Heart left ventricle (tissue), 16 donors: ENCODE measurements at regions not wholly inside any gene's neighbourhood (a gene's known extent, or its start where the extent isn't known, plus 50 kb on each side); places are given as distances from the start of the nearest gene placed in this dataset.

Experiments used
- ATAC-seq, 4 donors: fragments of 200-7000 bp; cut with Tn5 transposase; one replicate each; pipeline ENCODE4 v1.9.1; 2020 to 2022; ENCODE audit warnings: moderate library complexity in 4 of 4, mild to moderate bottlenecking in 3 of 4, moderate number of reproducible peaks in 1 of 4
- DNase-seq, 5 donors: peaks; one replicate each; pipeline ENCODE4 v3.0.0-alpha.2; 2020
- H3K27ac ChIP-seq, 12 donors: fragments of 200-600 bp; sonication (generic) in 4 of 12; one replicate each; pipeline versions ENCODE4 v1.5.0 to v1.8.0; 2016 to 2022; ENCODE audit warnings: mild to moderate bottlenecking in 2 of 12
- H3K27me3 ChIP-seq, 9 donors: fragments of 200-600 bp; sonication (generic) in 2 of 9; one replicate each; pipeline versions ENCODE4 v1.5.1 to v1.8.0; 2016 to 2022; ENCODE audit warnings: mild to moderate bottlenecking in 3 of 9
- H3K36me3 ChIP-seq, 9 donors: fragments of 200-600 bp; sonication (generic) in 2 of 9; one replicate each; pipeline versions ENCODE4 v1.5.0 to v1.8.0; 2018 to 2022; ENCODE audit warnings: mild to moderate bottlenecking in 2 of 9
- H3K4me1 ChIP-seq, 12 donors: fragments of 200-600 bp; sonication (generic) in 4 of 12; one replicate each; pipeline versions ENCODE4 v1.5.0 to v1.8.0; 2016 to 2022; ENCODE audit warnings: mild to moderate bottlenecking in 3 of 12
- H3K4me3 ChIP-seq, 12 donors: fragments of 200-600 bp; sonication (generic) in 4 of 12; one replicate each; pipeline versions ENCODE4 v1.5.0 to v1.8.0; 2017 to 2022; ENCODE audit warnings: mild to moderate bottlenecking in 9 of 12, moderate library complexity in 4 of 12
- H3K9me3 ChIP-seq, 12 donors: fragments of 200-600 bp; sonication (generic) in 4 of 12; one replicate each; pipeline versions ENCODE4 v1.5.0 to v1.8.0; 2016 to 2022; ENCODE audit warnings: mild to moderate bottlenecking in 1 of 12
- CTCF ChIP-seq, 12 donors: fragments of 200-600 bp; sonication (generic) in 4 of 12; IDR thresholded peaks; one replicate each; pipeline versions ENCODE4 v1.5.0 to v1.8.0; 2018 to 2022; ENCODE audit warnings: antibody characterized with exemption in 12 of 12, mild to moderate bottlenecking in 5 of 12
- POLR2A ChIP-seq, 2 donors: fragments of 450-650 bp; IDR thresholded peaks; one replicate each; pipeline ENCODE4 v1.6.1; 2017; ENCODE audit warnings: antibody characterized with exemption in 2 of 2, mild to moderate bottlenecking in 2 of 2, moderate library complexity in 2 of 2
- WGBS, 4 donors: extraction: QIAGEN DNeasy Blood & Tissue Kit in 2 of 4; methylation state at CpG; one replicate each; pipeline versions ENCODE4 v1.1.5 to v1.1.7; 2013 to 2018; 5-methylcytosine and 5-hydroxymethylcytosine counted together
- intact Hi-C, 10 donors: fragments of 100-400 bp; cut with DNase I; formaldehyde crosslinking; loops; one replicate each; pipeline versions ENCODE4 v1.11.1 to v1.14.2; 2022
- donor health status: ischemic (EF 13 %, LVEDD 7.1; RV severe dilation, severe dysfunction).
- donor health status: healthy with polysubstance abuse.
- donor health status: DM: no; HTN: yes; CAD: no.
- donor health status: DM: no; HTN: no; CAD: no.
- donor health status: ischemic (EF 25% LVEDD 6.9; RV normal size, moderate dysfunction).
- donor health status: ischemic (EF 25% LVEDD 5.7; RV mildly dilated, moderate dysfunction).
- donor health status: healthy.
- donor health status: DM: yes; HTN: yes; CAD: no.
- donor health status: ischemic (EF 35%, LVEDD 5.7; RV mildly dilated, moderate dysfunction).
- donor health status: nonischemic (EF 11% LVEDD 7.7; RV severe dilation, severe dysfunction).
- donor health status: DM: yes; HTN: yes; CAD: no.
- donor health status: PGD.
- donor health status: ischemic (EF 29% LVEDD 5.4; RV normal size, mild dysfunction).
- donor health status: nonischemic (EF 23%, LVEDD 6.1; RV moderate dilation, normal function).

GRCh38 chr1:30505853-30506252 lies 217.5 kb downstream of the MATN1 start:
- 70 to 83% (median 74%) methylated on average over 7 of the region's 7 CpGs for WGBS, 4 donors
- ATAC-seq, result no peak

GRCh38 chr1:30492451-30492850 lies 230.9 kb downstream of the MATN1 start:
- Histone ChIP-seq H3K27ac (no peak overlapping the region), H3K4me1 (no peaks in the 10 kb centered on the region), H3K36me3 (no peaks in the 10 kb centered on the region), H3K27me3 (no peaks in the 10 kb centered on the region), H3K4me3 (no peak overlapping the region), H3K9me3 (no peaks in the 10 kb centered on the region)
- intact Hi-C loops, result no loop called here
- no peak for ATAC-seq
- 71 to 84% (median 76%) methylated on average over 3 to 6 of the region's 6 CpGs for WGBS, 4 donors
- DNase-seq, result no peak
- TF ChIP-seq CTCF (IDR thresholded peaks at IDR 0.05), result no peak
- no peak for TF ChIP-seq POLR2A (IDR thresholded peaks at IDR 0.05)

More at GRCh38 chr1:30505853-30506252, 217.5 kb downstream of the MATN1 start:
- Histone ChIP-seq H3K4me3 (no peak overlapping the region), H3K27ac (no peak overlapping the region), H3K4me1 (no peaks in the 10 kb centered on the region), H3K36me3 (no peaks in the 10 kb centered on the region), H3K27me3 (peaks cover 0 to 11% (median 0%) of the 10 kb centered on the region in 9 donors), H3K9me3 (peaks cover 0 to 8% (median 0%) of the 10 kb centered on the region in 12 donors)
- no peak for DNase-seq
- intact Hi-C loops, result loop anchor here in 1 of 10 donors (10.0 kb wide), 1 partner anchor 101 kb away; no protein-coding TSS in a partner anchor
- TF ChIP-seq POLR2A (IDR thresholded peaks at IDR 0.05), result no peak
- TF ChIP-seq CTCF (IDR thresholded peaks at IDR 0.05), result no peak

- H3K4me1 ChIP-seq, result no peaks in the 10 kb centered on the region
- WGBS, 4 donors, result 66 to 76% (median 71%) methylated on average over 4 of the region's 4 CpGs
- H3K27ac ChIP-seq, result no peak overlapping the region
- no peaks in the 10 kb centered on the region for H3K9me3 ChIP-seq
- intact Hi-C loops, result no loop called here
- DNase-seq (no peak), ATAC-seq (no peak)
- TF ChIP-seq CTCF (IDR thresholded peaks at IDR 0.05) (no peak), POLR2A (IDR thresholded peaks at IDR 0.05) (no peak)
- no peaks in the 10 kb centered on the region for H3K36me3 ChIP-seq
- H3K27me3 ChIP-seq, result no peaks in the 10 kb centered on the region
- H3K4me3 ChIP-seq, result no peak overlapping the region
These were observed 231.6 kb downstream of the MATN1 start for GRCh38 chr1:30491831-30492230.

GRCh38 chr1:30490554-30491053 lies 232.8 kb downstream of the MATN1 start:
- intact Hi-C loops, result no loop called here
- 68 to 72% (median 70%) methylated on average over 3 of the region's 3 CpGs for WGBS, 4 donors

More at GRCh38 chr1:30490554-30491053, 232.8 kb downstream of the MATN1 start:
- H3K9me3 ChIP-seq, result no peaks in the 10 kb centered on the region
- peaks cover 0 to 3% (median 0%) of the 10 kb centered on the region in 9 donors for H3K27me3 ChIP-seq
- TF ChIP-seq CTCF (IDR thresholded peaks at IDR 0.05) (no peak), POLR2A (IDR thresholded peaks at IDR 0.05) (no peak)
- no peaks in the 10 kb centered on the region for H3K4me1 ChIP-seq
- H3K27ac ChIP-seq, result no peak overlapping the region
- H3K36me3 ChIP-seq, result no peaks in the 10 kb centered on the region
- no peak for DNase-seq
- no peak overlapping the region for H3K4me3 ChIP-seq
- ATAC-seq, result no peak
